Bronchial epithelial cell (primary cell): ENCODE measurements at regions not wholly inside any gene's neighbourhood (a gene's known extent, or its start where the extent isn't known, plus 50 kb on each side); places are given as distances from the start of the nearest gene placed in this dataset.

ENCODE experiments used
- DNase-seq: peaks from one replicate; pipeline ENCODE4 v3.0.0-alpha.2; 2010; ENCODE audit warnings: low read depth
- FAIRE-seq: peaks from 2 replicates; lab custom pipeline; 2011; peaks lifted over from hg19 to GRCh38; lab: Jason Lieb, UNC
- H3K27me3 ChIP-seq: 2 replicates; pipeline ENCODE4 v1.5.1; 2011; ENCODE audit warnings: low read length; ENCODE audit not compliant: control insufficient read depth, insufficient read depth
- H3K36me3 ChIP-seq: 2 replicates; pipeline ENCODE4 v1.5.1; 2011; ENCODE audit warnings: low read length; ENCODE audit not compliant: control insufficient read depth, insufficient read depth
- H3K4me3 ChIP-seq: 2 replicates; pipeline ENCODE4 v1.5.1; 2011; ENCODE audit warnings: mild to moderate bottlenecking, low read depth, low read length, control low read depth
- CTCF ChIP-seq: IDR thresholded peaks from 2 replicates; pipeline ENCODE4 v1.5.1; 2011; ENCODE audit warnings: mild to moderate bottlenecking, moderate library complexity, low read length, control low read depth, inconsistent platforms; ENCODE audit not compliant: insufficient read depth, severe bottlenecking

GRCh38 chr4:1467581-1468458 is 61.6 kb upstream of the NKX1-1 start:
- no peak for TF ChIP-seq CTCF
- FAIRE-seq (no peak), DNase-seq (no peak)
- H3K36me3 ChIP-seq = no peaks in the 10 kb centered on the region
- no peaks in the 10 kb centered on the region for H3K27me3 ChIP-seq
- no peak overlapping the region for H3K4me3 ChIP-seq

DNA sequence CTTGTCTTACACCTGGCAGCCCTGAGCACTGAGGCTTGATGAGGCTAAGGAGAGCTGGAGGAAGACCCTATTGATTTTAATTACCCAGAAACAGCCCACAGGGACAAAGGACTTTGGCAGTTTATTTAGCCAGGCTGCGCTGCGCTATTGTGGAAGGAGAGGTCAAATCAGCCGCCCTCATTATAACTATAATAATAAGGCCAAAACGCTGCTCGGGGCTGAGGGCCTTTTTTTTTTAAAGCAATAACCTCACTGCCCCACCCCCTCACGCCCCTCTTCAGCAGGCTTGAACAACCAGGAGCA is 60.6 kb upstream of the NKX1-1 start:
- no peaks in the 10 kb centered on the region for H3K36me3 ChIP-seq
- no peak for DNase-seq
- peaks cover 1% of the 10 kb centered on the region for H3K27me3 ChIP-seq
- no peak for FAIRE-seq
- no peak for TF ChIP-seq CTCF
- no peak overlapping the region for H3K4me3 ChIP-seq

DNA sequence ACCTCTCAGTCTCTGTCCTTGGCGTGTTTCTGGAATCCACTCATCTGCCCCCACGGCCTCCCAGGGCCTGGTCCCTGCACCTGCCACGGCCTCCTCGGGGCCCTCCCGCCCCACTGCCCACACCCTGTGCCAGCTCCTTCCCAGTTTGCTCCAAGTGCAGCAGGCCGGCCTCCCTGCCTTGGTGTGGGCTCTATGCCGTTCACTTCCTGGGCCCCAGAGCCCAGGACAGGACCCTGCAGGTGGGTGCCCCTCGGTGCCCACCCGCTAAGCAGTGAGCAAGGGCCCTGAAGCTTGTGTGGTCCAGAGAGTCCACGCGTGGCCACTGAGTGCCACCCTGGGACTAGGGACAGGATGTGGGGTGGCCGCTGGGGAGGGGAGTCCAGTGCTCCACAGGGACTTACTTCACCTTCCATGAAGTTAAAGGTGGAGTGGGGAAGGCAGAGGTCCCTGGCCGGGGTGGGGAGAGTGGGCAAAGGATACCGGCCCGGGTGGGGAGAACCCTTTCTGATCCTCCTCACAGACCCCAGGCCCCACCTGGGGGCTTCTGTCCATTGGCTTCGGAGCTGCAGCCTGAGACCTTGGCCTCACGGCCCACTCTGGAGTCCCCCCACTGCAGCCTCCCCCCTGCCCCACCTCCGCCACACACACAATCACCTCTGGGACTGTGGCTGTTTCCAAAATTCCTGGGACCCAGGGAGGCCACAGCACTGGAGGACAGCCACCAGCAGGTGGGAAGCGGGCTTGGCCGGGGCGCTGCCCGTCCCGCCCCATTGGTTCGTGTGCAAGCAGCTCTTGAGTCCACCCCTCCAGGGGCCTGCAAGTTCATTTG is 60.0 kb upstream of the NKX1-1 start:
- no peak for FAIRE-seq
- TF ChIP-seq CTCF = no peak
- DNase-seq = no peak
- H3K36me3 ChIP-seq = no peaks in the 10 kb centered on the region
- H3K27me3 ChIP-seq = peaks cover 1% of the 10 kb centered on the region
- no peak overlapping the region for H3K4me3 ChIP-seq

GRCh38 chr4:1465173-1466033 is 59.2 kb upstream of the NKX1-1 start:
- TF ChIP-seq CTCF = no peak
- peaks cover 1% of the 10 kb centered on the region for H3K27me3 ChIP-seq
- FAIRE-seq (no peak), DNase-seq (no peak)
- no peaks in the 10 kb centered on the region for H3K36me3 ChIP-seq
- no peak overlapping the region for H3K4me3 ChIP-seq

DNA sequence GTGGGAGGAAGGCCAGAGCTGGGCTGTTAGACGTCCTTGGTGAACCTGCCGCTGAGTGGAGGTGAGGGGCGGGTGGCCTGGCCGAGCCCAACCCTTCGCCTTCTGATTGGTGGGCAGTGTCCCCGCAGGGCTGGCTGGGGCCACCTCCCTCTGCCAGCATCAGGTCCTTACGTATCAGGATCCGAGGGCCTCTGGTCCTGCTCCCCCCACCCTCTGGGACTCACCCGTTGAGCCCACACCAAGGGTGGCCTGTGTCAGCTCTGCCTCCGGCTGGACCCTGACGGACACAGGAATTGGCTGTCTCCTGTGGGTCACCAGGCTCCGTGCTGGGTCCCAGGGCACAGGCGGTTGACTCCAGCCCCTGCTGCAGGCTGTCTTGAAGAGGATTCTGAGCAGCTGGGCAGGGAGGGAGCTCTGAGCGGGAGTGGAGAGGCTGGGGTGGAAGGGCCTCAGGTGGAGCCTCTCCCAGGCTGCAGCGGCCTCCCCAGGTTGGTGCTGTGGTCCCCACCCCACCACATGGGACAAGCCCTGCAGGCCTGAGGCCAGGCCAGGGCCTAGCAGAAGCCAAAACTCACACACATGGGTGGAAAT is 58.4 kb upstream of the NKX1-1 start:
- no peak for FAIRE-seq
- Histone ChIP-seq H3K36me3 (no peaks in the 10 kb centered on the region), H3K4me3 (no peak overlapping the region), H3K27me3 (peaks cover 3% of the 10 kb centered on the region)
- no peak for TF ChIP-seq CTCF
- no peak for DNase-seq
